Ramos (cell line): ENCODE measurements at regions not wholly inside any gene's neighbourhood (a gene's known extent, or its start where the extent isn't known, plus 50 kb on each side); places are given as distances from the start of the nearest gene placed in this dataset.

Experiments
- in situ Hi-C: fragments of 300-500 bp; cut with MboI; formaldehyde crosslinking; loops from one replicate; pipeline ENCODE4 v1.14.3; 2022; ENCODE audit warnings: low sequenced_read_pairs; ENCODE audit not compliant: unreplicated experiment

GRCh38 chr1:29961293-29962059 is 725.2 kb downstream of the PTPRU start:
- in situ Hi-C loops = no loop called here

- in situ Hi-C loops = no loop called here
Observed at GRCh38 chr1:29960876-29961275, 724.6 kb downstream of the PTPRU start.

GRCh38 chr1:29960156-29960755 is 723.9 kb downstream of the PTPRU start:
- in situ Hi-C loops = no loop called here

- in situ Hi-C loops = no loop called here
Observed at GRCh38 chr1:29959356-29959755, 723.0 kb downstream of the PTPRU start.

GRCh38 chr1:29958271-29958670 is 721.9 kb downstream of the PTPRU start:
- in situ Hi-C loops = no loop called here

- in situ Hi-C loops = no loop called here
Observed at GRCh38 chr1:29956349-29957030, 720.2 kb downstream of the PTPRU start.

GRCh38 chr1:29954591-29954990 is 718.3 kb downstream of the PTPRU start:
- in situ Hi-C loops = no loop called here

GRCh38 chr1:29953961-29954360 is 717.6 kb downstream of the PTPRU start:
- in situ Hi-C loops = no loop called here

- in situ Hi-C loops = no loop called here
Observed at GRCh38 chr1:29949676-29950075, 713.4 kb downstream of the PTPRU start.

- in situ Hi-C loops = no loop called here
Observed at GRCh38 chr1:29948581-29948980, 712.3 kb downstream of the PTPRU start.

- in situ Hi-C loops = no loop called here
Observed at GRCh38 chr1:29946057-29946456, 709.7 kb downstream of the PTPRU start.

GRCh38 chr1:29945426-29945825 is 709.1 kb downstream of the PTPRU start:
- in situ Hi-C loops = no loop called here

GRCh38 chr1:29944253-29944905 is 708.1 kb downstream of the PTPRU start:
- in situ Hi-C loops = no loop called here

- in situ Hi-C loops = no loop called here
Observed at GRCh38 chr1:29943034-29943433, 706.7 kb downstream of the PTPRU start.

- in situ Hi-C loops = no loop called here
Observed at GRCh38 chr1:29939079-29939478, 702.8 kb downstream of the PTPRU start.

- in situ Hi-C loops = no loop called here
Observed at GRCh38 chr1:29937356-29937755, 701.0 kb downstream of the PTPRU start.

- in situ Hi-C loops = no loop called here
Observed at GRCh38 chr1:29936031-29936544, 699.8 kb downstream of the PTPRU start.

- in situ Hi-C loops = no loop called here
Observed at GRCh38 chr1:29934255-29934772, 698.0 kb downstream of the PTPRU start.

- in situ Hi-C loops = no loop called here
Observed at GRCh38 chr1:29933067-29933466, 696.7 kb downstream of the PTPRU start.

- in situ Hi-C loops = no loop called here
Observed at GRCh38 chr1:29932626-29933025, 696.3 kb downstream of the PTPRU start.
